VCaP (cell line): ENCODE measurements at regions not wholly inside any gene's neighbourhood (a gene's known extent, or its start where the extent isn't known, plus 50 kb on each side); places are given as distances from the start of the nearest gene placed in this dataset.
A peak's percentile ranks its signal among the peaks of the same experiment; 100 is the strongest.

Experiments
- H3K27ac ChIP-seq: fragments of 450-650 bp; 2 replicates; pipeline ENCODE4 v1.5.1; 2017
- TF ChIP-seq, protein P1 (sequence below): fragments of 450-650 bp; conservative IDR thresholded peaks from 2 replicates; pipeline ENCODE4 v1.5.1; 2017; ENCODE audit warnings: mild to moderate bottlenecking, moderate library complexity

- no peak overlapping the region for H3K27ac ChIP-seq
- TF ChIP-seq, protein P1, sequence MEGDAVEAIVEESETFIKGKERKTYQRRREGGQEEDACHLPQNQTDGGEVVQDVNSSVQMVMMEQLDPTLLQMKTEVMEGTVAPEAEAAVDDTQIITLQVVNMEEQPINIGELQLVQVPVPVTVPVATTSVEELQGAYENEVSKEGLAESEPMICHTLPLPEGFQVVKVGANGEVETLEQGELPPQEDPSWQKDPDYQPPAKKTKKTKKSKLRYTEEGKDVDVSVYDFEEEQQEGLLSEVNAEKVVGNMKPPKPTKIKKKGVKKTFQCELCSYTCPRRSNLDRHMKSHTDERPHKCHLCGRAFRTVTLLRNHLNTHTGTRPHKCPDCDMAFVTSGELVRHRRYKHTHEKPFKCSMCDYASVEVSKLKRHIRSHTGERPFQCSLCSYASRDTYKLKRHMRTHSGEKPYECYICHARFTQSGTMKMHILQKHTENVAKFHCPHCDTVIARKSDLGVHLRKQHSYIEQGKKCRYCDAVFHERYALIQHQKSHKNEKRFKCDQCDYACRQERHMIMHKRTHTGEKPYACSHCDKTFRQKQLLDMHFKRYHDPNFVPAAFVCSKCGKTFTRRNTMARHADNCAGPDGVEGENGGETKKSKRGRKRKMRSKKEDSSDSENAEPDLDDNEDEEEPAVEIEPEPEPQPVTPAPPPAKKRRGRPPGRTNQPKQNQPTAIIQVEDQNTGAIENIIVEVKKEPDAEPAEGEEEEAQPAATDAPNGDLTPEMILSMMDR = no peak
Observed at GRCh38 chr2:5285061-5285460, 407.1 kb upstream of the SOX11 start.

GRCh38 chr2:5285872-5286769 is 406.1 kb upstream of the SOX11 start:
- no peak overlapping the region for H3K27ac ChIP-seq
- TF ChIP-seq, protein P1 = no peak

GRCh38 chr2:5287558-5288334 is 404.4 kb upstream of the SOX11 start:
- no peak overlapping the region for H3K27ac ChIP-seq
- TF ChIP-seq, protein P1 = no peak

- TF ChIP-seq, protein P1 = peak; percentile 27; the same call in 1 of the 2 replicates
- no peak overlapping the region for H3K27ac ChIP-seq
Observed at GRCh38 chr2:5290900-5291546, 401.2 kb upstream of the SOX11 start.

- H3K27ac ChIP-seq = no peak overlapping the region
- TF ChIP-seq, protein P1 = no peak
Observed at GRCh38 chr2:5304640-5305039, 387.5 kb upstream of the SOX11 start.

- H3K27ac ChIP-seq = peak overlapping the region; percentile 63
- TF ChIP-seq, protein P1 = no peak
Observed at GRCh38 chr2:5315041-5315440, 377.1 kb upstream of the SOX11 start.

DNA sequence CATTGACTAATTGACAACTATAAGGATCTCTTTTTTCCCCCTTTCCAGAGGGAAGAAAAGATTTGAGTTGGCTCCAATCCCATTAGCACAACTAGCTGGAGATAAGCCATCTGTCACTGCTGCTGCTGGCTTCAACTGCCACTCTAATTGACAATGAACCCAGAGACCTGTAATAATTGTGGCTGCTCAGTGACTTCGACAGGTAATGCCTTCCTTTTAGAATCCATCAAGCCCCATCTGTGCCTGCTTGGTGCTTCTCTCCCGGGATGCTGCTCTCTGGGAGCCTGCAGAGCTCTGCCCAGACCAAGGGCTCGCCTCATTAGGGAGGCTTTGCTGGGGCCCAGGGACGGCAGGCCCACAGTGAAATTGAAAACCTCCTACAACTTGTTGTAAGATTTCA is 376.7 kb upstream of the SOX11 start:
- TF ChIP-seq, protein P1 = no peak
- H3K27ac ChIP-seq = peak overlapping the region; percentile 63
